Ovary (tissue), 3 donors: ENCODE measurements at regions not wholly inside any gene's neighbourhood (a gene's known extent, or its start where the extent isn't known, plus 50 kb on each side); places are given as distances from the start of the nearest gene placed in this dataset.

Experiments used
- EP300 ChIP-seq: sonication (generic); formaldehyde crosslinking; IDR thresholded peaks from one replicate; pipeline ENCODE4 v1.6.1; 2017; ENCODE audit warnings: antibody characterized with exemption
- TF ChIP-seq, protein P1 (sequence below), 3 donors: fragments of 450-650 bp in 2 of 3; fragments of 200-600 bp in 1 of 3; IDR thresholded peaks; one replicate each; pipeline versions ENCODE4 v1.5.1 to v1.8.0; 2016 to 2022; ENCODE audit warnings: antibody characterized with exemption in 3 of 3, mild to moderate bottlenecking in 1 of 3
- donor health status: DM: no; HTN: no; CAD: no.

DNA sequence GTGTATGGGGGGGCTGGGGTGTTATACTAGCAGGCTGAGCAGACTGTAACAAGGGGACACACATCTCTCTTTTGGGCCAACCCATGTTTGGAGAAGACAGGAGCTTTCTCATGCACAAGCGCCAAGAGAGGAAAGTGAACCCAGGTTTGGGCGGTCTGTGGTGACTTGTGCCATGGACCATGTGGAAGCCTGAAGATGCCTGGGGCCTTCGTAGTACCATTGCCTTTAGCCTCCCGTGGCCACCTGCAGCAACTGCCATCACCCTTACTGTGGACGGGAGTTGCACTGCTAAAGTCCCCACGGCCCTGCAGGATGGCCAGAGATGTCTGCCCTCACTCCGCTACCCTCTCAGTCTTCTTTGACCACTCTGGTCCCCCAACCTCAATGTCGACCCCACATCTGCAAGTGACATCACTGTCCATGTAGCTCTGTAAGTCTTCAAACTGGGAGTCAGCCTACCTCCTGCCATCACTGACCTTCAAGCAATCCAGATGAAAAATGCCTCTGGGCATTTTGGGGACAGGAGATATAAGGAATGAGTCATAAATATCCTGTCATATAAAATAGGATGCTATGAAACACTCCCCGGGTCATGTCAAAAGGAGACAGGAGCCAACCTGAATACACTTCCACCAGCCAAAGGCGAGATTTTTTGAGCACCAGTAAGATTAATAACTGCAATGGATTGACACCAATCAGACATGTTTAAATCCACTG lies 74.7 kb upstream of the C15orf39 start:
- TF ChIP-seq, protein P1, sequence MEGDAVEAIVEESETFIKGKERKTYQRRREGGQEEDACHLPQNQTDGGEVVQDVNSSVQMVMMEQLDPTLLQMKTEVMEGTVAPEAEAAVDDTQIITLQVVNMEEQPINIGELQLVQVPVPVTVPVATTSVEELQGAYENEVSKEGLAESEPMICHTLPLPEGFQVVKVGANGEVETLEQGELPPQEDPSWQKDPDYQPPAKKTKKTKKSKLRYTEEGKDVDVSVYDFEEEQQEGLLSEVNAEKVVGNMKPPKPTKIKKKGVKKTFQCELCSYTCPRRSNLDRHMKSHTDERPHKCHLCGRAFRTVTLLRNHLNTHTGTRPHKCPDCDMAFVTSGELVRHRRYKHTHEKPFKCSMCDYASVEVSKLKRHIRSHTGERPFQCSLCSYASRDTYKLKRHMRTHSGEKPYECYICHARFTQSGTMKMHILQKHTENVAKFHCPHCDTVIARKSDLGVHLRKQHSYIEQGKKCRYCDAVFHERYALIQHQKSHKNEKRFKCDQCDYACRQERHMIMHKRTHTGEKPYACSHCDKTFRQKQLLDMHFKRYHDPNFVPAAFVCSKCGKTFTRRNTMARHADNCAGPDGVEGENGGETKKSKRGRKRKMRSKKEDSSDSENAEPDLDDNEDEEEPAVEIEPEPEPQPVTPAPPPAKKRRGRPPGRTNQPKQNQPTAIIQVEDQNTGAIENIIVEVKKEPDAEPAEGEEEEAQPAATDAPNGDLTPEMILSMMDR (IDR thresholded peaks at IDR 0.05): no peak
- TF ChIP-seq EP300: no peak
